ENCODE measurements at regions not wholly inside any gene's neighbourhood (a gene's known extent, or its start where the extent isn't known, plus 50 kb on each side); places are given as distances from the start of the nearest gene placed in this dataset.

DNA sequence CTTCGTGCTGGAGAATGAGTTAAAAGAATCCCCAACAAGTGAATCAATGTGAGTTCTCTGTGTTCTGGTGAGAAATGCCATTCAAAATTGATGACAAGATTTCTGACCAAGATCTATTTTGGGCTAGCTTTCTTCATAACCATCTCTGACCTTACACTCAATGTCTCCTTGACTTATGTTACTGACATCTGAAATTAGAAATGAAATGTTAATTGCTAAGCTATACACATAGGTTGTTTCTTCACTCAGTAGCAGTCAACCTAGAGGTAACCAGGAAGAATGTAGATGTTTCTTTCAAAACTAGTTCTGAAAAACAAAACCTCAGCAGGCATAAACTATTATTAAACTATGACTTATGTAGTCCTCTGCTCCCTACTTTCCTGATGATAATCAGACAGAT, 2220.7 kb upstream of the C9orf72 start:
- no peak overlapping the region for H2AFZ ChIP-seq (ENCODE audit: control insufficient read depth, low read depth, low read length)
- intact Hi-C loops (cut with micrococcal nuclease; ENCODE audit: unreplicated experiment) = no loop called here
- H3K9me3 ChIP-seq (replicated peaks; ENCODE audit: control insufficient read depth, insufficient read depth, low read length) = no peaks in the 10 kb centered on the region
- no peaks in the 10 kb centered on the region for H3K36me3 ChIP-seq (ENCODE audit: control insufficient read depth in 2 of 2, insufficient read depth in 2 of 2, low read length in 1 of 2)
- FAIRE-seq (no peak), DNase-seq (ENCODE audit: low read depth, low spot score) (no peak), ATAC-seq (no peak)
- no peak overlapping the region for H3K9ac ChIP-seq (ENCODE audit: control insufficient read depth, insufficient read depth, low read length)
- CTCF ChIA-PET = no interaction called here
- H3K4me2 ChIP-seq (ENCODE audit: control insufficient read depth, insufficient read depth) = no peak overlapping the region
- no peak overlapping the region for H3K4me3 ChIP-seq
- RAD21 ChIA-PET (ENCODE audit: unreplicated experiment) = no interaction called here
- H4K20me1 ChIP-seq (ENCODE audit: control insufficient read depth, insufficient read depth) = no peaks in the 10 kb centered on the region
- no peak overlapping the region for H3K27ac ChIP-seq (ENCODE audit: control insufficient read depth, insufficient read depth)
- 0% methylated on average over 1 of the region's 1 CpG for WGBS (ENCODE audit: insufficient coverage, insufficient replicate concordance, low lambda C conversion rate, missing lambda C conversion rate)
- in situ Hi-C loops (cut with MboI) = no loop called here
- H3K4me1 ChIP-seq (ENCODE audit: control insufficient read depth, insufficient read depth, low read length) = no peaks in the 10 kb centered on the region
- H3K27me3 ChIP-seq (replicated peaks in 1 of 2; ENCODE audit: control insufficient read depth in 2 of 2, insufficient read depth in 2 of 2, low read length in 1 of 2) = no peaks in the 10 kb centered on the region
- no TSS peak for BruUV-seq (replicated peaks)
- POLR2A ChIA-PET = no interaction called here
- no peak for TF ChIP-seq RELA (IDR thresholded peaks at IDR 0.05; ENCODE audit: borderline replicate concordance, partially characterized antibody)
- no peak for TF ChIP-seq WRNIP1 (IDR thresholded peaks at IDR 0.05; ENCODE audit: borderline replicate concordance, low read depth, low read length)
- TF ChIP-seq, protein P1, sequence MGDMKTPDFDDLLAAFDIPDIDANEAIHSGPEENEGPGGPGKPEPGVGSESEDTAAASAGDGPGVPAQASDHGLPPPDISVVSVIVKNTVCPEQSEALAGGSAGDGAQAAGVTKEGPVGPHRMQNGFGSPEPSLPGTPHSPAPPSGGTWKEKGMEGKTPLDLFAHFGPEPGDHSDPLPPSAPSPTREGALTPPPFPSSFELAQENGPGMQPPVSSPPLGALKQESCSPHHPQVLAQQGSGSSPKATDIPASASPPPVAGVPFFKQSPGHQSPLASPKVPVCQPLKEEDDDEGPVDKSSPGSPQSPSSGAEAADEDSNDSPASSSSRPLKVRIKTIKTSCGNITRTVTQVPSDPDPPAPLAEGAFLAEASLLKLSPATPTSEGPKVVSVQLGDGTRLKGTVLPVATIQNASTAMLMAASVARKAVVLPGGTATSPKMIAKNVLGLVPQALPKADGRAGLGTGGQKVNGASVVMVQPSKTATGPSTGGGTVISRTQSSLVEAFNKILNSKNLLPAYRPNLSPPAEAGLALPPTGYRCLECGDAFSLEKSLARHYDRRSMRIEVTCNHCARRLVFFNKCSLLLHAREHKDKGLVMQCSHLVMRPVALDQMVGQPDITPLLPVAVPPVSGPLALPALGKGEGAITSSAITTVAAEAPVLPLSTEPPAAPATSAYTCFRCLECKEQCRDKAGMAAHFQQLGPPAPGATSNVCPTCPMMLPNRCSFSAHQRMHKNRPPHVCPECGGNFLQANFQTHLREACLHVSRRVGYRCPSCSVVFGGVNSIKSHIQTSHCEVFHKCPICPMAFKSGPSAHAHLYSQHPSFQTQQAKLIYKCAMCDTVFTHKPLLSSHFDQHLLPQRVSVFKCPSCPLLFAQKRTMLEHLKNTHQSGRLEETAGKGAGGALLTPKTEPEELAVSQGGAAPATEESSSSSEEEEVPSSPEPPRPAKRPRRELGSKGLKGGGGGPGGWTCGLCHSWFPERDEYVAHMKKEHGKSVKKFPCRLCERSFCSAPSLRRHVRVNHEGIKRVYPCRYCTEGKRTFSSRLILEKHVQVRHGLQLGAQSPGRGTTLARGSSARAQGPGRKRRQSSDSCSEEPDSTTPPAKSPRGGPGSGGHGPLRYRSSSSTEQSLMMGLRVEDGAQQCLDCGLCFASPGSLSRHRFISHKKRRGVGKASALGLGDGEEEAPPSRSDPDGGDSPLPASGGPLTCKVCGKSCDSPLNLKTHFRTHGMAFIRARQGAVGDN (IDR thresholded peaks at IDR 0.05) = no peak
- no peak for TF ChIP-seq EGR1 (IDR thresholded peaks at IDR 0.05; ENCODE audit: borderline replicate concordance in 1 of 2, low read depth in 2 of 2, low read length in 2 of 2)
- TF ChIP-seq TBL1XR1 (IDR thresholded peaks at IDR 0.05; ENCODE audit: low read depth, low read length) = no peak
- TF ChIP-seq NBN (IDR thresholded peaks at IDR 0.05) = no peak
- no peak for TF ChIP-seq SIX5 (IDR thresholded peaks at IDR 0.05; ENCODE audit: low read depth, low read length, severe bottlenecking)
- no peak for TF ChIP-seq RAD21 (IDR thresholded peaks at IDR 0.05; ENCODE audit: insufficient read depth, low read depth, low read length)
- no peak for TF ChIP-seq BHLHE40 (IDR thresholded peaks at IDR 0.05; ENCODE audit: borderline replicate concordance in 1 of 2, low read depth in 2 of 2, low read length in 1 of 2)
- no peak for TF ChIP-seq NFYA (IDR thresholded peaks at IDR 0.05; ENCODE audit: borderline replicate concordance, low read depth, low read length)
- TF ChIP-seq JUNB (IDR thresholded peaks at IDR 0.05) = no peak
- TF ChIP-seq HDGF (IDR thresholded peaks at IDR 0.05) = no peak
- TF ChIP-seq, protein P2, sequence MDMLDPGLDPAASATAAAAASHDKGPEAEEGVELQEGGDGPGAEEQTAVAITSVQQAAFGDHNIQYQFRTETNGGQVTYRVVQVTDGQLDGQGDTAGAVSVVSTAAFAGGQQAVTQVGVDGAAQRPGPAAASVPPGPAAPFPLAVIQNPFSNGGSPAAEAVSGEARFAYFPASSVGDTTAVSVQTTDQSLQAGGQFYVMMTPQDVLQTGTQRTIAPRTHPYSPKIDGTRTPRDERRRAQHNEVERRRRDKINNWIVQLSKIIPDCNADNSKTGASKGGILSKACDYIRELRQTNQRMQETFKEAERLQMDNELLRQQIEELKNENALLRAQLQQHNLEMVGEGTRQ (IDR thresholded peaks at IDR 0.05; ENCODE audit: borderline replicate concordance, low read depth, low read length) = no peak
- TF ChIP-seq GABPA (IDR thresholded peaks at IDR 0.05; ENCODE audit: low read depth) = no peak
- TF ChIP-seq, protein P3, sequence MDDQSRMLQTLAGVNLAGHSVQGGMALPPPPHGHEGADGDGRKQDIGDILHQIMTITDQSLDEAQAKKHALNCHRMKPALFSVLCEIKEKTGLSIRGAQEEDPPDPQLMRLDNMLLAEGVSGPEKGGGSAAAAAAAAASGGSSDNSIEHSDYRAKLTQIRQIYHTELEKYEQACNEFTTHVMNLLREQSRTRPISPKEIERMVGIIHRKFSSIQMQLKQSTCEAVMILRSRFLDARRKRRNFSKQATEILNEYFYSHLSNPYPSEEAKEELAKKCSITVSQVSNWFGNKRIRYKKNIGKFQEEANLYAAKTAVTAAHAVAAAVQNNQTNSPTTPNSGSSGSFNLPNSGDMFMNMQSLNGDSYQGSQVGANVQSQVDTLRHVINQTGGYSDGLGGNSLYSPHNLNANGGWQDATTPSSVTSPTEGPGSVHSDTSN (IDR thresholded peaks at IDR 0.05; ENCODE audit: insufficient replicate concordance, low read depth, low read length) = no peak
- TF ChIP-seq STAT1 (conservative IDR thresholded peaks at IDR 0.05) = no peak
- H3K79me2 ChIP-seq (ENCODE audit: control insufficient read depth, insufficient read depth, low read length) = no peaks in the 10 kb centered on the region
- SMC1A ChIA-PET (ENCODE audit: uncharacterized antibody, unreplicated experiment) = no interaction called here
